ENCODE measurements at regions not wholly inside any gene's neighbourhood (a gene's known extent, or its start where the extent isn't known, plus 50 kb on each side); places are given as distances from the start of the nearest gene placed in this dataset.
A peak's percentile ranks its signal among the peaks of the same experiment; 100 is the strongest.

- H3K9me2 ChIP-seq (replicated peaks; ENCODE audit: insufficient read depth, low read length), result no peaks in the 10 kb centered on the region
- no peak overlapping the region for H3K4me2 ChIP-seq (ENCODE audit: low read depth, low read length)
- H3K36me3 ChIP-seq (replicated peaks; ENCODE audit: insufficient read depth, low read length), result no peaks in the 10 kb centered on the region
- TF ChIP-seq EZH2phosphoT487 (IDR thresholded peaks at IDR 0.05; ENCODE audit: low read length) (no peak), EZH2 (optimal IDR thresholded peaks at IDR 0.05; ENCODE audit: low read depth, low read length) (no peak), CTCF (IDR thresholded peaks at IDR 0.05; ENCODE audit: low read length) (no peak)
- no peaks in the 10 kb centered on the region for H3K79me2 ChIP-seq (ENCODE audit: low read length)
- no peak overlapping the region for H3K27ac ChIP-seq (ENCODE audit: low read length)
- DNase-seq, result no peak
- H2AFZ ChIP-seq (ENCODE audit: low read length), result no peak overlapping the region
- no peaks in the 10 kb centered on the region for H4K20me1 ChIP-seq (ENCODE audit: insufficient read depth, low read length)
- H3K4me3 ChIP-seq (ENCODE audit: low read length), result no peak overlapping the region
- H3F3A ChIP-seq (ENCODE audit: insufficient read depth, low read length), result no peaks in the 10 kb centered on the region
- H3K9ac ChIP-seq (ENCODE audit: low read length), result no peak overlapping the region
- no peaks in the 10 kb centered on the region for H3K4me1 ChIP-seq (ENCODE audit: low read length)
- H3K9me3 ChIP-seq (replicated peaks; ENCODE audit: insufficient read depth, low read length), result no peaks in the 10 kb centered on the region
- no peaks in the 10 kb centered on the region for H3K27me3 ChIP-seq (replicated peaks; ENCODE audit: insufficient read depth, low read length)
These were observed 184.1 kb upstream of the RASGRP1 start for GRCh38 chr15:38748710-38749109.

GRCh38 chr15:38750786-38751185 lies 186.2 kb upstream of the RASGRP1 start:
- Histone ChIP-seq H3F3A (ENCODE audit: insufficient read depth, low read length) (no peaks in the 10 kb centered on the region), H3K9me3 (replicated peaks; ENCODE audit: insufficient read depth, low read length) (no peaks in the 10 kb centered on the region), H3K9me2 (replicated peaks; ENCODE audit: insufficient read depth, low read length) (no peaks in the 10 kb centered on the region), H3K4me3 (ENCODE audit: low read length) (no peak overlapping the region), H4K20me1 (ENCODE audit: insufficient read depth, low read length) (no peaks in the 10 kb centered on the region), H2AFZ (ENCODE audit: low read length) (no peak overlapping the region), H3K9ac (ENCODE audit: low read length) (no peak overlapping the region), H3K79me2 (ENCODE audit: low read length) (no peaks in the 10 kb centered on the region), H3K4me1 (ENCODE audit: low read length) (0 out of 2 replicates have a peak, but pooled peaks cover 4% of the 10 kb centered on the region), H3K36me3 (replicated peaks; ENCODE audit: insufficient read depth, low read length) (no peaks in the 10 kb centered on the region), H3K27ac (ENCODE audit: low read length) (no peak overlapping the region), H3K4me2 (ENCODE audit: low read depth, low read length) (no peak overlapping the region), H3K27me3 (replicated peaks; ENCODE audit: insufficient read depth, low read length) (no peaks in the 10 kb centered on the region)
- no peak for TF ChIP-seq EZH2phosphoT487 (IDR thresholded peaks at IDR 0.05; ENCODE audit: low read length)
- TF ChIP-seq EZH2 (optimal IDR thresholded peaks at IDR 0.05; ENCODE audit: low read depth, low read length), result no peak
- no peak for TF ChIP-seq CTCF (IDR thresholded peaks at IDR 0.05; ENCODE audit: low read length)
- DNase-seq, result no peak

GRCh38 chr15:38755718-38756117 lies 191.1 kb upstream of the RASGRP1 start:
- TF ChIP-seq EZH2 (optimal IDR thresholded peaks at IDR 0.05; ENCODE audit: low read depth, low read length) (no peak), CTCF (IDR thresholded peaks at IDR 0.05; ENCODE audit: low read length) (no peak), EZH2phosphoT487 (IDR thresholded peaks at IDR 0.05; ENCODE audit: low read length) (no peak)
- Histone ChIP-seq H3K79me2 (ENCODE audit: low read length) (no peaks in the 10 kb centered on the region), H3K4me3 (ENCODE audit: low read length) (no peak overlapping the region), H3K4me2 (ENCODE audit: low read depth, low read length) (no peak overlapping the region), H3K27me3 (replicated peaks; ENCODE audit: insufficient read depth, low read length) (no peaks in the 10 kb centered on the region), H3F3A (ENCODE audit: insufficient read depth, low read length) (no peaks in the 10 kb centered on the region), H3K36me3 (replicated peaks; ENCODE audit: insufficient read depth, low read length) (no peaks in the 10 kb centered on the region), H3K4me1 (ENCODE audit: low read length) (0 out of 2 replicates have a peak, but pooled peaks cover 4% of the 10 kb centered on the region), H3K27ac (ENCODE audit: low read length) (no peak overlapping the region), H3K9me2 (replicated peaks; ENCODE audit: insufficient read depth, low read length) (no peaks in the 10 kb centered on the region), H3K9me3 (replicated peaks; ENCODE audit: insufficient read depth, low read length) (no peaks in the 10 kb centered on the region), H4K20me1 (ENCODE audit: insufficient read depth, low read length) (no peaks in the 10 kb centered on the region), H2AFZ (ENCODE audit: low read length) (no peak overlapping the region), H3K9ac (ENCODE audit: low read length) (no peak overlapping the region)
- DNase-seq, result peak; percentile 30

All from MM.1S (cell line).